ENCODE measurements at regions not wholly inside any gene's neighbourhood (a gene's known extent, or its start where the extent isn't known, plus 50 kb on each side); places are given as distances from the start of the nearest gene placed in this dataset.

- TF ChIP-seq CTCF (IDR thresholded peaks at IDR 0.05; ENCODE audit: extremely low read depth, missing control alignments) = no peak
- DNase-seq (ENCODE audit: low spot score) = no peak
Observed at GRCh38 chr2:136331226-136331625, 213.3 kb upstream of the CXCR4 start.

GRCh38 chr2:136328207-136328795, 210.4 kb upstream of the CXCR4 start:
- no peak for DNase-seq (ENCODE audit: low spot score)

GRCh38 chr2:136327162-136327852, 209.4 kb upstream of the CXCR4 start:
- DNase-seq (ENCODE audit: low spot score) = peak; percentile 67
- TF ChIP-seq CTCF (IDR thresholded peaks at IDR 0.05; ENCODE audit: extremely low read depth, missing control alignments) = no peak

More at GRCh38 chr2:136328207-136328795, 210.4 kb upstream of the CXCR4 start:
- no peak for TF ChIP-seq CTCF (IDR thresholded peaks at IDR 0.05; ENCODE audit: extremely low read depth, missing control alignments)

GRCh38 chr2:136325844-136326331, 207.9 kb upstream of the CXCR4 start:
- TF ChIP-seq CTCF (IDR thresholded peaks at IDR 0.05; ENCODE audit: extremely low read depth, missing control alignments) = no peak
- no peak for DNase-seq (ENCODE audit: low spot score)

- no peak for DNase-seq (ENCODE audit: low spot score)
- no peak for TF ChIP-seq CTCF (IDR thresholded peaks at IDR 0.05; ENCODE audit: extremely low read depth, missing control alignments)
Observed at GRCh38 chr2:136324966-136325365, 207.0 kb upstream of the CXCR4 start.

- no peak for DNase-seq (ENCODE audit: low spot score)
- TF ChIP-seq CTCF (IDR thresholded peaks at IDR 0.05; ENCODE audit: extremely low read depth, missing control alignments) = no peak
Observed at GRCh38 chr2:136323935-136324334, 206.0 kb upstream of the CXCR4 start.

- DNase-seq (ENCODE audit: low spot score) = no peak
- TF ChIP-seq CTCF (IDR thresholded peaks at IDR 0.05; ENCODE audit: extremely low read depth, missing control alignments) = no peak
Observed at GRCh38 chr2:136323195-136323594, 205.2 kb upstream of the CXCR4 start.

All from GM20000 (cell line).